A673 (cell line): ENCODE measurements at regions not wholly inside any gene's neighbourhood (a gene's known extent, or its start where the extent isn't known, plus 50 kb on each side); places are given as distances from the start of the nearest gene placed in this dataset.

ENCODE experiments used
- CTCF ChIP-seq: fragments of 300-800, 200-600 bp; sonication (generic); conservative IDR thresholded peaks from 2 replicates; pipeline ENCODE4 v1.5.1; 2017; ENCODE audit warnings: low read depth, mild to moderate bottlenecking, antibody characterized with exemption, low read length, moderate library complexity, mixed read lengths
- EZH2 ChIP-seq: fragments of 200-600 bp; sonication (generic); IDR thresholded peaks from 2 replicates; pipeline ENCODE4 v1.6.1; 2017; ENCODE audit warnings: borderline replicate concordance, low read depth, mild to moderate bottlenecking, mixed read lengths, antibody characterized with exemption, low read length; ENCODE audit not compliant: poor library complexity, severe bottlenecking

- no peak for TF ChIP-seq CTCF
- no peak for TF ChIP-seq EZH2
These were observed 105.4 kb upstream of the ADO start for GRCh38 chr10:62699148-62699547.
